GM06990 (cell line): ENCODE measurements at regions not wholly inside any gene's neighbourhood (a gene's known extent, or its start where the extent isn't known, plus 50 kb on each side); places are given as distances from the start of the nearest gene placed in this dataset.
"Not testable (repeated sequence)": the region's sequence is repeated elsewhere in the genome, so short reads cannot be mapped to it uniquely, and the experiment has no call there.

Experiments used
- DNase-seq: peaks from one replicate; pipeline ENCODE4 v3.0.0-alpha.2; 2011; ENCODE audit not compliant: insufficient read length; ENCODE audit errors: extremely low read depth
- H3K27me3 ChIP-seq: replicated peaks from 2 replicates; pipeline ENCODE4 v1.6.0; 2011; ENCODE audit warnings: low read length; ENCODE audit not compliant: control insufficient read depth, insufficient read depth
- H3K36me3 ChIP-seq: 2 replicates; pipeline ENCODE4 v1.5.1; 2011; ENCODE audit warnings: low read length; ENCODE audit not compliant: control insufficient read depth, insufficient read depth
- H3K4me3 ChIP-seq: replicated peaks from 2 replicates; pipeline ENCODE4 v1.5.1; 2011; ENCODE audit warnings: low read depth, mild to moderate bottlenecking, control low read depth, low read length
- TF ChIP-seq, protein P1 (sequence below): IDR thresholded peaks from 2 replicates; pipeline ENCODE4 v1.5.1; 2011; ENCODE audit warnings: low read length, control low read depth, mild to moderate bottlenecking, inconsistent platforms; ENCODE audit not compliant: insufficient read depth, poor library complexity, severe bottlenecking

GRCh38 chr15:77901251-77901881 is 176.1 kb downstream of the TBC1D2B start:
- TF ChIP-seq, protein P1, sequence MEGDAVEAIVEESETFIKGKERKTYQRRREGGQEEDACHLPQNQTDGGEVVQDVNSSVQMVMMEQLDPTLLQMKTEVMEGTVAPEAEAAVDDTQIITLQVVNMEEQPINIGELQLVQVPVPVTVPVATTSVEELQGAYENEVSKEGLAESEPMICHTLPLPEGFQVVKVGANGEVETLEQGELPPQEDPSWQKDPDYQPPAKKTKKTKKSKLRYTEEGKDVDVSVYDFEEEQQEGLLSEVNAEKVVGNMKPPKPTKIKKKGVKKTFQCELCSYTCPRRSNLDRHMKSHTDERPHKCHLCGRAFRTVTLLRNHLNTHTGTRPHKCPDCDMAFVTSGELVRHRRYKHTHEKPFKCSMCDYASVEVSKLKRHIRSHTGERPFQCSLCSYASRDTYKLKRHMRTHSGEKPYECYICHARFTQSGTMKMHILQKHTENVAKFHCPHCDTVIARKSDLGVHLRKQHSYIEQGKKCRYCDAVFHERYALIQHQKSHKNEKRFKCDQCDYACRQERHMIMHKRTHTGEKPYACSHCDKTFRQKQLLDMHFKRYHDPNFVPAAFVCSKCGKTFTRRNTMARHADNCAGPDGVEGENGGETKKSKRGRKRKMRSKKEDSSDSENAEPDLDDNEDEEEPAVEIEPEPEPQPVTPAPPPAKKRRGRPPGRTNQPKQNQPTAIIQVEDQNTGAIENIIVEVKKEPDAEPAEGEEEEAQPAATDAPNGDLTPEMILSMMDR = no peak
- DNase-seq = no peak
- Histone ChIP-seq H3K27me3 (no peaks in the 10 kb centered on the region), H3K4me3 (no peak overlapping the region), H3K36me3 (no peaks in the 10 kb centered on the region)

- H3K36me3 ChIP-seq, H3K27me3 ChIP-seq, H3K4me3 ChIP-seq, DNase-seq: not testable (repeated sequence)
- TF ChIP-seq, protein P1 = peak; percentile 66
These were observed 177.1 kb downstream of the TBC1D2B start for GRCh38 chr15:77900331-77900963.

DNA sequence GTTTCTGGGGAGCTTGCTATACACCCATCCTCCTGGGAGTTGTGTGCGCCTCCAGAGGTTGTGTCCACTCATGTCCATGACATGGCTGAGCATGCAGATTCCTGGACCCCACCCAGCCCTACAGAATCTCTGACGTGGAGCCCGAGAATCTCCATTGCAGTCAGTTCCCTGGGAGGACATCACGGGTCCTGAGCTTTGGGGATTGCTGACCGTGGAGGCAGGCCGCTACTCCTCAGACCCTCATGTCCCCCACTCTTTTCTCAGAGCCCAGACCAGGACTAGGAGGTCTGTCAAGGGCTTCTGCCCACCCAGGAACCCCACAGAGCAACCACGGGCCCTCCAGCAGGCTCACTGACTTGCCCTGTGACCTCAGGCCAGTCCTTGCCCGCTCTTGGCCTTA is 177.7 kb downstream of the TBC1D2B start:
- not testable (repeated sequence) for H3K4me3 ChIP-seq, H3K36me3 ChIP-seq, DNase-seq, H3K27me3 ChIP-seq

GRCh38 chr15:77898811-77899730 is 178.4 kb downstream of the TBC1D2B start:
- DNase-seq = no peak
- Histone ChIP-seq H3K4me3 (no peak overlapping the region), H3K27me3 (no peaks in the 10 kb centered on the region; the same call in 1 of the 2 replicates), H3K36me3 (no peaks in the 10 kb centered on the region)
- TF ChIP-seq, protein P1 = no peak

- no peaks in the 10 kb centered on the region; the same call in 1 of the 2 replicates for H3K27me3 ChIP-seq
- TF ChIP-seq, protein P1 = no peak
- no peaks in the 10 kb centered on the region for H3K36me3 ChIP-seq
- H3K4me3 ChIP-seq = no peak overlapping the region
- no peak for DNase-seq
These were observed 179.6 kb downstream of the TBC1D2B start for GRCh38 chr15:77897896-77898406.

DNA sequence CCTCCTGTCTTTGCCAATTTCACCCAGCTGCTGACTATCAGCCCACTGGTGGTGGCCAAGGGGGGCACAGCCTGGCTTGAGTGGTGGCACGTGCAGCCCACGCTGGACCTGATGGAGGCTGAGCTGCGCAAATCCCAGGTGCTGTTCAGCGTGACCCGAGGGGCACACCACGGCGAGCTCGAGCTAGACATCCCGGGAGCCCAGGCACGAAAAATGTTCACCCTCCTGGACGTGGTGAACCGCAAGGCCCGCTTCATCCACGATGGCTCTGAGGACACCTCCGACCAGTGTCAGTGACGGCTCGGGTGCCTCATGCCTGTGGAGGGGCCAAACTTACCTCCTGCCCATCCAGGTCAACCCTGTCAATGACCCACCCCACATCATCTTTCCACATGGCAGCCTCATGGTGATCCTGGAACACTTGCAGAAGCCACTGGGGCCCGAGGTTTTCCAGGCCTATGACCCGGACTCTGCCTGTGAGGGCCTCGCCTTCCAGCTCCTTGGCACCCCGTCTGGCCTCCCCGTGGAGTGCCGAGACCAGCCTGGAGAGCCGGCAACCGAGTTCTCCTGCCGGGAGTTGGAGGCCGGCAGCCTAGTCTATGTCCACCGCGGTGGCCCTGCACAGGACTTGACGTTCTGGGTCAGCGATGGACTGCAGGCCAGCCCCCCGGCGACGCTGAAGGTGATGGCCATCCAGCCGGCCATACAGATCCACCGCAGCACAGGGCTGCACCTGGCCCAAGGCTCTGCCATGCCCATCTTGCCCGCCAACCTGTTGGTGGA is 180.2 kb downstream of the TBC1D2B start:
- H3K36me3 ChIP-seq, H3K27me3 ChIP-seq, H3K4me3 ChIP-seq, DNase-seq: not testable (repeated sequence)

DNA sequence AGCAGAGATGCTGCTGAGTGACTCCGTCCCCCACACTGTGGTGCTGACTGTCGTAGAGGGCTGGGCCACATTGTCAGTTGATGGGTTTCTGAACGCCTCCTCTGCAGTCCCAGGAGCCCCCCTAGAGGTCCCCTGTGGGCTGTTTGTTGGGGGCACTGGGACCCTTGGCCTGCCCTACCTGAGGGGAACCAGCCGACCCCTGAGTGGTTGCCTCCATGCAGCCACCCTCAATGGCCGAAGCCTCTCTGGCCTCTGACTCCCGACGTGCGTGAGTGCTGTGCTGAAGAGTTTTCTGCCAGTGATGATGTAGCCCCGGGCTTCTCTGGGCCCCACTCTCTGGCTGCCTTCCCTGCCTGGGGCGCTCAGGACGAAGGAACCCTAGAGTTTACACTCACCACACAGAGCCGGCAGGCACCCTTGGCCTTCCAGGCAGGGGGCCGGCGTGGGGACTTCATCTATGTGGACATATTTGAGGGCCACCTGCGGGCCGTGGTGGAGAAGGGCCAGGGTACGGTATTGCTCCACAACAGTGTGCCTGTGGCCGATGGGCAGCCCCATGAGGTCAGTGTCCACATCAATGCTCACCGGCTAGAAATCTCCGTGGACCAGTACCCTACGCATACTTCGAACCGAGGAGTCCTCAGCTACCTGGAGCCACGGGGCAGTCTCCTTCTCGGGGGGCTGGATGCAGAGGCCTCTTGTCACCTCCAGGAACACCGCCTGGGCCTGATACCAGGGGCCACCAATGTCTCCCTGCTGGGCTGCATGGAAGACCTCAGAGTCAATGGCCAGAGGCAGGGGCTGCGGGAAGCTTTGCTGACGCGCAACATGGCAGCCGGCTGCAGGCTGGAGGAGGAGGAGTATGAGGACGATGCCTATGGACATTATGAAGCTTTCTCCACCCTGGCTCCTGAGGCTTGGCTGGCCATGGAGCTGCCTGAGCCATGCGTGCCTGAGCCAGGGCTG is 181.1 kb downstream of the TBC1D2B start:
- H3K36me3 ChIP-seq, H3K4me3 ChIP-seq, DNase-seq, H3K27me3 ChIP-seq: not testable (repeated sequence)
